ENCODE measurements at regions not wholly inside any gene's neighbourhood (a gene's known extent, or its start where the extent isn't known, plus 50 kb on each side); places are given as distances from the start of the nearest gene placed in this dataset.

DNA sequence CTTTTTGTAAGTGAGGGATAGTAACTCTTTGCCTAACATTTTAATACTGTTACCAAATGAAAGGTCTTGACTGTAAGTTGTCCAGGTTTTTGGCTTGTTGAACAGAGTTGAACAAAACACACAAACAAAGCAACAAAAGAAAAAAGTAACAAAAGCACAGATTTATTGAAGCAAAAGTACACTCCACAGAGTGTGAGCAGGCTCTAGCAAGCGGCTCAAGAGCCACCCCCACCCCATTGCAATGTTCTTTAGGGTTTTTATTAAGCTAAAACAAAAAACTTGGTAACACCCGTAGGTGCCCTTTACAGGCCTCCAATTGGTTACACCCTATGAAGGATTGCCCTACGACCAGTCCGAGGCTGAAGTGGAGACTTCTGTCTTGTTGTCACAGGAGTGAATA lies 197.4 kb upstream of the MAP3K1 start:
- no peak for DNase-seq

DNA sequence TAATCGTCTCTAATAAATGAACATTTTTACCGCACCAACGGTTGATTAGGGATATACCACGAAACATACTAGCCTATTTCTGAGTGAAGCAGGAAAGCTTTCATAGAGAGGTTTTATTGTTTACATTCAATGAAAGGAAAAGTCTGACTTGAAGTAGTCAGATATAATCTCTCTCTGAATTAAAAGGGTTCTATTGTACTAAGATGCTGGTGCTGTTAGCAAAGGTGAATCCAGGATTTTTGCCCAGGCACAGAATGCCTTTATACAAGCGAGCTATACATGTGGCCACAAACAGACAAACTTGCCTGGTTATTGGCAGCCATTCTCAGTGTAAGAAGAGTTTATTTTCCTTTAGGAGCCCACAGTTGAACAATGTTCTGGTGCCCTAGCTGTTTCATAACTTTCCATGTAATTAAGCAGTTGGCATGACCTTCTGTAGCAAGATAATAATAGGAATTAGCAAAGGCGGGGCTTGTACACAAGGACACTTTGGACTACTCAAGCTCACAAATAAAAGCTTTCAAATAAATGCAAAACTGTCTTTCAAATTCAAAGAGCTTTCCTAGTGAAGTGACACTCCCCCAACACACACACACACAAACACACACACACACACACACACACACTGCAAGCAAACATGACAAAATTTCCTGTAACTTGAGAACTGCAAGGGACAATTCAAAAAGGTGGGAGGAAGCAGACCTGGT lies 198.7 kb upstream of the MAP3K1 start:
- no peak for DNase-seq

- no peak for DNase-seq
Observed at GRCh38 chr5:56615361-56616153, 199.8 kb upstream of the MAP3K1 start.

- DNase-seq, result no peak
Observed at GRCh38 chr5:56612759-56613158, 202.6 kb upstream of the MAP3K1 start.

GRCh38 chr5:56612353-56612752 lies 203.0 kb upstream of the MAP3K1 start:
- no peak for DNase-seq

DNA sequence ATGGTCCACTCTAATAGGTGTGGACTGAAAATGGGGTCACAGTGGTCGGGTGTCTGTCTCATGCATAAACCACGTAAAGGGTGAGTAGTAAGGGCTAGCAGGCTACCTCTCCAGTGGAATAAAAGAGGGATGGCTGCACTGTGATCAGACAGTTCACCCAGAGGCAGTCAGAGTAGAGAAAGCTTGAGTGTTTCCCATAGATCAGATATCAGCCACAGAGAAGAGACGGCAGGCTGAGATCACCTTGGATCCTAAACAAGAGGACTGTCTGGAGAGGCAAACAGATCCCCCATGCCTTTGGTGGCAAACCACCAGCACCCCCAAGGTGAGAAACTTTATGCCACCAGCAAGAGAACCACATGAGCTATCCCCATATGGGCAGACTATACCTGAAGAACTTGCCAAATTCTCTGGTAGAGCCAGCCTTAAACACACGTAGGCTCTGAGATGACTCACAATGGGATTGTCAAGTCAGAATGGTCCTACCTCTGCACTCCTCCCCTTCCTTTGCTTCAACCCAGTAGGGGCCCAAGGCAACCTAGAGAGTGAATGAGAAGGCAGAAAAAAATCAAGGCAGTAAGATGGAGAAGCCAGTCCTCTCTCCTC lies 205.2 kb upstream of the MAP3K1 start:
- DNase-seq, result no peak

- DNase-seq, result no peak
Observed at GRCh38 chr5:56608217-56608925, 207.0 kb upstream of the MAP3K1 start.

DNA sequence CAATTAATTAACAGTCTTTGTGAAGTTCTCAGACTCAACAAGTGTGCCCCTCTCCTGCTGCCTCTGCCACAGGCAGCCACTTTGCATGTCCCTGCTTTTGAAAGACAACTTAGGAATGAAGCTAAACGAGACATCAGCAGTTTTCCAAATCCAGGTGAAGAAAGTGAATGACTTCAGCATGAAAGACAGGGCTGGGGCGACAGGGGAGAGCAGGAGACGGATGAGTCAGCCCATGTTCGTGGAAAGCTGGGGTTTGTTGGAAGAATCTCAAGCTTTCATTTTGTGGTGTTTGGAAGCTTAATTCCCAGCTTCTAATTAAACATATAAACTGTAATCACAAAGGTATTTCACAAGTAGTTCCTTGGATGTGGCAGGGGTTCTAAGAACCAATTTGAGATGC lies 207.8 kb upstream of the MAP3K1 start:
- DNase-seq, result no peak

- DNase-seq, result no peak
Observed at GRCh38 chr5:56607074-56607473, 208.3 kb upstream of the MAP3K1 start.

DNA sequence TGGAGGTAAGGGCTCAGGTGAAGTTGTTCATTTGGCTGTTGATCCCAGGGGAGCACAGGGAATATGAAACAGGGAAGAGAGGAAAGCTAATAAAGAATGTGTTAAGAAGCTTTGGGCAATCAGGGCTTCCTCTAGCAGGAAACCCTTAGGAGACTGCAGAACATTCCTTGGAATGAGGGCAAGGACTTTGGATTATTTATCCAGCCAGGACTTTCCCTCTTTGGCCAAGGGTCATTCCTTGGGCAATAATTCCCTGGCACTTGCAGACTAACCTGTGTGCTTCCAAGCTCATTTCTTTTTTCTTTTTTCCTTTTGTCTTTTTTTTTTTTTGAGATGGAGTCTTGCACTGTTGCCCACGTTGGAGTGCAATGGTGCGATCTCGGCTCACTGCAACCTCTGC lies 209.2 kb upstream of the MAP3K1 start:
- no peak for DNase-seq

DNA sequence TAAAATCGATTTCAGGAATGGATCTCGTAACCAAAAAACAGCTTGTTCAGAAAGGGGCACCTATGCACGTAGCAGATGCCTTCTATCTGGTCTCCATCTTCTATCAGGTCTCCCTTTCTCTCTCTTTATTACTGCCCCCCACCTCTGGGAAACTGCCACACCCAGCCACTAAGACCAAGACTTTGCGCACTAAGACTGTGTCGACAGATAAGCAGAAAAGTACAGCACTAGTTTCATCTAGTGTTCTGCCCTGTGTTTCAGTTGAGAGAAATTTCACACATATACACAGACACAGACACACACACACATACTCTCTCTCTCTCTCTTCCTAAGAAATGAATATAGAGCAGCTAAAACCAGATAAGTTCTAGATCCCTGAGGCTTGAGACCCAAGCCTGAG lies 210.1 kb upstream of the MAP3K1 start:
- DNase-seq, result no peak

GRCh38 chr5:56601641-56602071 lies 213.7 kb upstream of the MAP3K1 start:
- no peak for DNase-seq

DNA sequence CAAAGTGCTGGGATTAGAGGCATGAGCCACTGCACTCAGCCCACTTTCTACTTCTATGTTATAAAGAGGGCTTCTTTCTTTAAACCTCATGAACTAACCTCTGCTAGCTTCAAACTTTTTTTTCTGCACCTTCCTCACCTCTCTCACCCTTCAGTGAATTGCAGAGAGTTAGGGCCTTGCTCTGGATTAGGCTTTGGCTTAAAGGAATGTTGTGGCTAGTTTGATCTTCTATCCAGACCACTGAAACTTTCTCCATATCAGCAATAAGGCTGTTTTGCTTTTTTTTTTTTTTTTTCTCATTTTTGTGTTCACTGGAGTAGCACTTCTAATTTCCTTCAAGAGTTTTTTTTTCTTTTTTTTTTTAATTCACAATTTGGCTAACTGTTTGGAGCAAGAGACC lies 216.4 kb upstream of the MAP3K1 start:
- DNase-seq, result no peak

GRCh38 chr5:56596155-56596554 lies 219.2 kb upstream of the MAP3K1 start:
- DNase-seq, result no peak

DNA sequence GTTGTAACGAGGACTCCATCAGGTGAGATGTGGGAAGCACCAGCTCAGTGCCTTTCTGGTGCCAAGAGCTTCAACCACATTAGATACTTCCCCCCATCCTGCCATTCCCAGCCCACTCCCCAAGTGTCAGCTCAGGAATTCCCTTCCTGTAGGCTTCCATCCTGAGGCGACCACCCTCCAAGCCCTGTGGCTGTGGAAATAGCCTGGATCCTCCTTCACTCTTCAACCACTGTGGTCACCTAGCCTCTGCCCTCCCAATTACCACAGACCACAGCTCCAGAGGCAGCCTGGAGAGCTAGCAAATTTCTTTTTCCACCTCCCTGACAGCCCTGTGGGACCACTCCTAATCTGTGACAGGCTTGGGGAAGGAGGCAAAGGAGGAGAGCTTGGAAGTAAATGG lies 219.8 kb upstream of the MAP3K1 start:
- DNase-seq, result no peak

- DNase-seq, result no peak
Observed at GRCh38 chr5:56594792-56595191, 220.6 kb upstream of the MAP3K1 start.

DNA sequence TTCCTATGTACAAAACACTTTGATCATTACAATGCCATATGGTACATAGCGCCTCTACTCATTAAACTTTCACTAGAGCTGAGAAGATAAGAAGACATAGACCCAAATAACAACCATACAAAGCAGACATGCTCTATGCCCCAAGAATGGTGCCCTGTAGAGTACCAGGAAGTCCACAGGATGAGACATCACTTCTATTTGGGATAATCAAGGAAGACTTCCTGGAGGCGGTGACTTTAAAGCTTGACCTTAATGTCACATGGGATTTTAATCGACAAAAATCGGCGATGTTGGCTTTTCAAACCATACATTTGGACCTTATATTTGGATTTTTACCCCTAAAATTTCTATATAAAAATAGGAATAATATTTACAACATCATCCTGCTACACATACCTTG lies 224.3 kb upstream of the MAP3K1 start:
- no peak for DNase-seq

GRCh38 chr5:56589481-56589860 lies 225.9 kb upstream of the MAP3K1 start:
- DNase-seq, result no peak

GRCh38 chr5:56588636-56589480 lies 226.5 kb upstream of the MAP3K1 start:
- no peak for DNase-seq

GRCh38 chr5:56588131-56588487 lies 227.2 kb upstream of the MAP3K1 start:
- no peak for DNase-seq

- no peak for DNase-seq
Observed at GRCh38 chr5:56587381-56588130, 227.8 kb upstream of the MAP3K1 start.

Data from cerebellar nuclear complex (tissue), 1 donor.